ENCODE measurements at regions not wholly inside any gene's neighbourhood (a gene's known extent, or its start where the extent isn't known, plus 50 kb on each side); places are given as distances from the start of the nearest gene placed in this dataset.

DNA sequence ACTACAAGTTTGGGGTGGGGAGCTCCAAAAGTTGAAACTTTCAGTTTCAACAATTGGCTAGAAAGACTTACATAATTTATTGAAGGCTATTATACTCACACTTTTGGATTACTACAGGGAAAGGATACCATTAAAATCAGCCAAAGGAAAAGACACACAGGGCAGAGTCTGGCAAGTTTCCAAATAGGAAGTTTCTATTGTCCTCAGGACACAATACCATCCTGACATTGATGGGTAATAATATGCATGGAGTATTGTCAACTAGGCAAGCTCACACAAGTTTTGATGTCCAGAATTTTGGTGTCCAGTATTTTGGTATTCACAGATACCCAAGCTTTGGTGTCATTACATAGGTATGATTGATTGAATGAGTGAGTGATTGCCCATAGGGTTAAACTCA lies 872.6 kb upstream of the SORCS1 start:
- no peak for TF ChIP-seq POLR2AphosphoS5 (IDR thresholded peaks at IDR 0.05; ENCODE audit: low read depth, low read length)
- TF ChIP-seq, protein P1, sequence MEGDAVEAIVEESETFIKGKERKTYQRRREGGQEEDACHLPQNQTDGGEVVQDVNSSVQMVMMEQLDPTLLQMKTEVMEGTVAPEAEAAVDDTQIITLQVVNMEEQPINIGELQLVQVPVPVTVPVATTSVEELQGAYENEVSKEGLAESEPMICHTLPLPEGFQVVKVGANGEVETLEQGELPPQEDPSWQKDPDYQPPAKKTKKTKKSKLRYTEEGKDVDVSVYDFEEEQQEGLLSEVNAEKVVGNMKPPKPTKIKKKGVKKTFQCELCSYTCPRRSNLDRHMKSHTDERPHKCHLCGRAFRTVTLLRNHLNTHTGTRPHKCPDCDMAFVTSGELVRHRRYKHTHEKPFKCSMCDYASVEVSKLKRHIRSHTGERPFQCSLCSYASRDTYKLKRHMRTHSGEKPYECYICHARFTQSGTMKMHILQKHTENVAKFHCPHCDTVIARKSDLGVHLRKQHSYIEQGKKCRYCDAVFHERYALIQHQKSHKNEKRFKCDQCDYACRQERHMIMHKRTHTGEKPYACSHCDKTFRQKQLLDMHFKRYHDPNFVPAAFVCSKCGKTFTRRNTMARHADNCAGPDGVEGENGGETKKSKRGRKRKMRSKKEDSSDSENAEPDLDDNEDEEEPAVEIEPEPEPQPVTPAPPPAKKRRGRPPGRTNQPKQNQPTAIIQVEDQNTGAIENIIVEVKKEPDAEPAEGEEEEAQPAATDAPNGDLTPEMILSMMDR (IDR thresholded peaks at IDR 0.05 in 2 of 3, conservative IDR thresholded peaks at IDR 0.05 in 1 of 3; ENCODE audit: borderline replicate concordance in 1 of 3, insufficient read depth in 1 of 3, low read depth in 2 of 3, low read length in 2 of 3): no peak
- no peak for TF ChIP-seq ELF1 (IDR thresholded peaks at IDR 0.05; ENCODE audit: borderline replicate concordance, low read depth)
- no peak for TF ChIP-seq JUND (IDR thresholded peaks at IDR 0.05)
- TF ChIP-seq CBX3 (IDR thresholded peaks at IDR 0.05; ENCODE audit: low read depth): no peak
- no peak for TF ChIP-seq RAD21 (IDR thresholded peaks at IDR 0.05; ENCODE audit: low read depth)
- TF ChIP-seq POLR2A (IDR thresholded peaks at IDR 0.05; ENCODE audit: borderline replicate concordance, extremely low read depth, insufficient read depth, insufficient read length): no peak
- no peak for TF ChIP-seq EZH2 (IDR thresholded peaks at IDR 0.05)
- TF ChIP-seq YY1 (IDR thresholded peaks at IDR 0.05; ENCODE audit: extremely low read depth, insufficient replicate concordance, low read depth, low read length): no peak
- TF ChIP-seq, protein P2, sequence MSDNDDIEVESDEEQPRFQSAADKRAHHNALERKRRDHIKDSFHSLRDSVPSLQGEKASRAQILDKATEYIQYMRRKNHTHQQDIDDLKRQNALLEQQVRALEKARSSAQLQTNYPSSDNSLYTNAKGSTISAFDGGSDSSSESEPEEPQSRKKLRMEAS (IDR thresholded peaks at IDR 0.05): no peak
- TF ChIP-seq, protein P3, sequence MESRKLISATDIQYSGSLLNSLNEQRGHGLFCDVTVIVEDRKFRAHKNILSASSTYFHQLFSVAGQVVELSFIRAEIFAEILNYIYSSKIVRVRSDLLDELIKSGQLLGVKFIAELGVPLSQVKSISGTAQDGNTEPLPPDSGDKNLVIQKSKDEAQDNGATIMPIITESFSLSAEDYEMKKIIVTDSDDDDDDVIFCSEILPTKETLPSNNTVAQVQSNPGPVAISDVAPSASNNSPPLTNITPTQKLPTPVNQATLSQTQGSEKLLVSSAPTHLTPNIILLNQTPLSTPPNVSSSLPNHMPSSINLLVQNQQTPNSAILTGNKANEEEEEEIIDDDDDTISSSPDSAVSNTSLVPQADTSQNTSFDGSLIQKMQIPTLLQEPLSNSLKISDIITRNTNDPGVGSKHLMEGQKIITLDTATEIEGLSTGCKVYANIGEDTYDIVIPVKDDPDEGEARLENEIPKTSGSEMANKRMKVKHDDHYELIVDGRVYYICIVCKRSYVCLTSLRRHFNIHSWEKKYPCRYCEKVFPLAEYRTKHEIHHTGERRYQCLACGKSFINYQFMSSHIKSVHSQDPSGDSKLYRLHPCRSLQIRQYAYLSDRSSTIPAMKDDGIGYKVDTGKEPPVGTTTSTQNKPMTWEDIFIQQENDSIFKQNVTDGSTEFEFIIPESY (IDR thresholded peaks at IDR 0.05; ENCODE audit: extremely low read depth, insufficient replicate concordance, low read length): no peak
- TF ChIP-seq EGR1 (IDR thresholded peaks at IDR 0.05; ENCODE audit: low read depth): no peak

Measured in HCT116 (cell line).